OCI-M1 (cell line): ENCODE measurements at regions not wholly inside any gene's neighbourhood (a gene's known extent, or its start where the extent isn't known, plus 50 kb on each side); places are given as distances from the start of the nearest gene placed in this dataset.

Experiments used
- DNase-seq: peaks from one replicate; lab custom pipeline; 2025; lab: John Stamatoyannopoulos, UW

DNA sequence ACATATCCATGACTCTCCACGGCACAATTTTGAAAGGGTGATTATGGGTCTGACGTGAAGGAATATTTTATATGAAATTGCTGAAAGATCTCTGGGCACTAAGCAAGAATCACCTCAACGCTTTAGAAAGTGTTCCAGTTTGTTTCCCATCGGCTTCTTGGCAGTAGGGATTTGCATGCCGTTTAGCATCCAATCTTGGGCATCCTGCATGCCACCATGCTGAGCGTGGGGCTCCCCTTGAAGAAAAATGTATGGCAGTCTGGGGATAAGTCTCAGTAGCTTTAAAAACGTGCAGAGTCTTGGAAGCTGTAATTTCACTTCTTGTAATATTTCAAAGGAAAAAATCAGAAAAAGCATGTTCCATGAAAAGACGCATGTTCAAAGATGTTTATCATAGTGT is 151.7 kb downstream of the DMRT2 start:
- DNase-seq, result no peak

DNA sequence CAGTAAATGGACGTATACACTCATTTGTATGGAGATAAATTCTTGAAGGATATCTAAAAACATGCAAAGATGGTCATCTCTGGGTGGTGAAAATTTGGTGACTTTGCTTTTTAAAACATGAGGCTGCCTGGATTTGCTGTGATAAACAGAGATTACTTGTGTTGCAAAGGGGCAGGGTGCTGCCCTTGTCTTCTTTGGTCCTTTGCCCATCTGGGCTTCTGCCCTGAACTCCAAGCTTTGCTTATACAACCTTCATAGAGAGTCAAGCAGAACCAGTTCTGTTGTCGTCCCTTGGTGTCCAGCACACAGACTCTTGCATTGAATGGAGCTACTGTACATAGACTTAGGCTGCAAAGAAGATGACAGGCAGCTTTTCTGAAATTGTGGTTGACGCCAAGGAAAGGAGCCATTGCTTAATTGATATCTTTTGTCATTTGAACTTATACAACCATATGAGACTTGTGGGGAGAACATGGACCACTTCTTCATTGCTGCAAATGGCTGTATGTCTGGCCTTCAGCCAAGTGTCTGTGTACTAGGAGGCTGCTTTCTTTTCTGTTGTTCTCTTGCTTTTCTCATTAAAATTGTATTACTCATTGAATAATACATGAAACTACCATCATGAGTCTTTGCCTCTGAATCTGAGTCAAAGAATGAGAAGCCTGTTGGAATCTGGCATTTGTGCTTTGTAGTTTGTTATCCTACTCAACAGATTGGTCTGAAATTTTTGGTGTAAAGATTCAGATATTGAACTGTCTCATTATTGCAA is 152.5 kb downstream of the DMRT2 start:
- no peak for DNase-seq

DNA sequence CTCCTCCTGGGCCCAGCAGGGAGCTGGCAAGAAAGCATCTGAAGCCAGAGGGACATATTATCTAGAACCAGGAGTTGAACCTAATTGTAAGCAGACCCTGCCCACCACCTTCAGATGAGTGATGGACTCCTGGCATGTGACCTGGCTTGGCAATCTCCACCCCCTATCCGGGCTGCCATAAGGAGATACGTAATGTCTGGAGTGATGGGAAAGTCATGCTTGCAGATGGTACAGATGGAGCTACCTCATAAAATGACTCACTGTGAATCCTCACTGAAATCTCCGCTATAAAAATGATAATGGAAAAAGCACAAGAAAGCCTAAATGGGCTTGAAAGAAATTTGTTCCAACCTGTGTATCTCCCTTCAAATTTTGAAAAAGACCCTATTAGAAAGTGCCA is 157.5 kb downstream of the DMRT2 start:
- no peak for DNase-seq

DNA sequence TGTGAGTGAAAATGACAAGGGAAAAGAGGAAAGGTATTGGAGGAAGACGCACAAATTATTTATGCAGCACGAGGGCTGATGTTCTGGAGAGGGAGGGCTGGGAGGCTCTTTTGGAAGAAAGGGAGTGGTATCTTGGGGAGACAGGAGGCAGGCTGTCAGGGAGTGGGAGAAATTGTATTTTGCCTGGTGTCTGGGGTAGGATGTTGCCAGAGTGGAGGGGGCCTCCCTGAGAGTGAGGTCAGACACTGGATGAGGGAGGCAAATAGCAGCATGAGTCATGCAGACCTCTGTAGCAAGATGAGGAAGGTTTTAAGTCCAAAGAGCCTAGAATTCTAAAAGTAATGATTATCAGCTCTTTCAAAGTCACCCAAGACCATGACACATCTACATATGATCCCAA is 158.0 kb downstream of the DMRT2 start:
- DNase-seq, result no peak

DNA sequence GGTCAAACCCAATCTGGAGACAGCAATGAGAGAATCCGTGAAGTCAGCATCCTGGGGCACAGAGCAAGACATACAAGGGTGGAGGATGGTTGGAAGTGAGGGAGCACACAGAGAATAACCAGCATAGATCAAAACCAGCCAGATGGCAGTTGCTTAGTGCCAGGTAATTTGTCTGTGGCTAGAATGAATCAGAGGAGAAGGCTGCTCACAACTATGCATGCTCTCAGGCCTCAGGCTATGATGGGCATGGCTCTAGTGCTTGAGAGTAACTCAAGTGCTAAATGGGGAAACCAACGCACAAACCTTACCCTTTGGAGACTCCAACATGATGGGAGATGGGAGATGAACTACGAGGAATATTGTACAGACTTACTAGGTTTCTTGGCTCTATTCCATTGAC is 160.8 kb downstream of the DMRT2 start:
- DNase-seq, result no peak

DNA sequence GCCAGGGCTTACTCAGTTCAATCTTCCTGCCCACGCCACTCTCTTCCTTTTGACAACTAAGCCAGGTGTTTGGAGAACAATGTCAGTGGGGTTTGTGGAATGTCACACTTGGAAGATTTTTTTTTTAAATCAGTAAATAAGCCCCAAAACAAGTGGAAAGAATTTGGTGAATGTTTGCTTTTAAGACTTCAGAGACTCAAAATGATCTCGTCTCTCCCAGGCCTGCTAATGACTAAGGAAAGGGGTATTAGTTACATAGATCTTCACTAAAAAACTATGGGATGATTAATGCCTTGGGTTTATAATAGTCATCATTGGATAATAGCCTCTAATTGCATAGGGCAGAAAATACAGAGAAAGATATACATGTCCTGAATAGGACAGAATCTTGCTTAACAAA is 166.4 kb downstream of the DMRT2 start:
- DNase-seq, result no peak

DNA sequence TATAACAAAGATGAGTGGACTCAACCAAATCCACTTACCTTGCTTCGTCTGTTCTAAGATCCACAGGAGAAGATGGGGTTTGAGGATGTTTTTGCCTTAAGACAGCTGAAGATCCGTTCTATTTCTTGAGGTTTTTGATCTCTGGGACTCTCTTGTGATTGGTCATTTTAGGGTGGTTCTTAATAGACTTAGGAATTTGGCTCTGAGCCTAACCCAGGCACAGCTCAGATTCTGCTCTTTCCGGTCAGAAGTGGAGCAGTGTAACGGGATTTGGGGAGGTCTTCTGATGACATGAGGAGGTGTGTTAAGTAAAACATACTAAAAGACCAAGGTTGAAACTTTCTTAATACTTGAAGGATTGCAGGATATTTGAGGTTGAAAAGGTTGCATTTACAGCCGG is 166.9 kb downstream of the DMRT2 start:
- no peak for DNase-seq

DNA sequence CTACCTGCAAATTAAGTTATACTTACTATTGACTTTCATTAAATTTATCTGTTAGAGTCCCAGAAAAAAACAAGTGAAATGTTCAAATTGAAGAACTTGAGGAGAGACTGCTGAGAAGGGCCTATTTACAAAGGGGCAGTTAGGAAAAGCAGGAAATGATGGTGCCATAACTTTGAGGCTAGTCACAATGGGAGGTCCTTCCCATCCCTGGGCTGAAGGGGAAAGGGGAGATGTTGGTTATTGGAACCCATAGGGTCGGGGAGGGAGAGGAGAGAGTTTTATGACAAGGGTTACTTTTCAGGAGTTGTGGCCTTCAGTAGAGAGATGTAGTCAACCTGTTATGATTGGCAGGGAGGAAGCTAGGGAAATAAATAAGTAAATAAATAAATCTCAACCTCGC is 169.1 kb downstream of the DMRT2 start:
- DNase-seq, result no peak

DNA sequence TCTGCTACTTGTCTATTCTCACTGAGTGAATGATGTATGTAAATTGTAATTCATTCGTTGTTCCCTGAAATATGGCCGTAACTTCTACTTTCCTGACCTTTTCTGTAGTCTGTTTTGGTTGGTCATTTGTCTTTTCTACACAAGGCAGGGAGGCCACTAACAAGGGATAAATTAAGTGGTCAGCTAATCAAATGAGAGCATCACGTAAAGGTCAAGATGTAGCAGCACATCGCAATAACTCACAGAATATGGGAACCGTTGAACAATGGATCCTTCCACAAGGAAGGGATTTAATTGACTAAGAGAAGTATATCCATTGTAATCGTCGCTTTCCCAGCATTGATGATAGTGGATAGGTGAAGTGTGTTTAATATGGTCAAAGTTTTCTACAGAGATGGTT is 171.1 kb downstream of the DMRT2 start:
- DNase-seq, result no peak

DNA sequence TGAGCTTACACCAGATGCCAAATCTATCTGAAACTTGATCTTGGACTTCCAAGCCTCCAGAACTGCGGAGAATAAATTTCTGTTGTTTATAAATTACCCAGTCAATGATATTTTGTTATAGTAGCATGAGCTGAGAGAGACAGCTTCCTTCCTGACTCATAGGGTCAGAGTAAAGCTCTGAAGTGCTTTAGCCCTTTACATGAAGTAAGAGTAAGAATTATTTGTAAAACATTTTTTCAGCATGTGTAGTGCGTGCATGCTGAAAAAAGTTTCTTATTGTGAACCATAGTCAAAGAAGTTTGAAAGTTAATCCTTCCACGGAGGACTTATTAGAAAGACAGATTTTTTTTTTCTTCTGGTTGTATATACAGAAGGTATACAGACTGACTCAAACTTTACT is 172.4 kb downstream of the DMRT2 start:
- no peak for DNase-seq

DNA sequence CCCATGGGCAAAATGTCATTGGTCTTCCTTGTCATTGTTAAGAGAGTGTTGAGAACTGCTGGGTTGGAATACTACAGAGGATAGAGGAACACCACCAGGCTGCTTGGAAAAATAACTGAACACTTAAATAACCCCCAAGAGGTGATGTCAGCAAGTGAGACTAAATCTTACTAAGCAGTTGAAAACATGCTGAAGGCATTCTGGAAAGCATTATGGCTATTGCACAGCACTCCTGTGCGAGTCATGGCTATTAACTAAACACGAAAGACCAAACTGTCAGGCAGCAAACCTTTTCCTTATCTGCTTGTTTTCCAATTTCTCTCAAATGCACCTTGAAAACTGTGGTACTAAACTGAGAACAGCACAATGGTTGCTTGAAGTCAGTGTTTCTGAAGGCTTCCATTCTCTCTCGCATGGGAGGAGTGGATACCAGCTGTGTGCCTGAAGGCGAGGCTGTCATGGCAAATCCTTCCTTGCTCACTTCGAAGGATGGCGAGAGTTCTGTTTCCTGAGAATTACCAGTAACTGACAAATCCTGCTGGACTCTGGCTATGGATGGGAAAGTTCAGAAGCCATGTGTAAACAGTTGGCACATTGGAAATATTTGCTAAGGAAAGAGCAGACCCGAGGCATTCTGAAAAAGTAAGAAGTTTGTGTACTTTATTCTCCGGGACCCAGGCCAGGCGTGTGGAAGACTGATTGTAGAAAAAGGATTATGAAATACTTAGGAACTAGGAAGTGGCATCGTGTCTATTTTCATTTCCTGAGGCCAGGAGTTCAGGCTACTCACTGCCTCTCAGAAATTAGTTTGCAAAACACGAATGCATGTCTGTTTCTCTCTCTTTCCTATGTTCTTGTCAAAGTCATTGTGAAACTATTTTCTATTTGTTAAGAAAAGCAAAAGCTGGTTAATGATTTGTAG is 182.1 kb downstream of the DMRT2 start:
- no peak for DNase-seq

DNA sequence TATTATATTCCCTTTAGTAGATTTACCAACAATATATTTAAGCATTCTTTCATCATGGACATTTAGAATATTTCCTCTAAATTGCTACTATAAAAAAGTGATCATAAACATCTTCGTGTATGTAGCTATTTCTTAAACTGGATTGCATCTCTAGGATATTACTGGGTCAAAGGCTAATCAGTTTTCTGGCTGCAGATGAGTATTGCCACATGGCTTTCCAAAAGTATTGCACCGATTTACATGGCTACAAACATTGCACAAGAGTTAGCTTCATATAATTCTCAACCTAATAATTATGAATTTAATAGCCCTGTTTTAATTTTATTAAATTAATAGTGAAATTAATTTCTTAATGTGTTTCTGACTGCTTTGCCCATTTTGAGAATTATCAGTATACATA is 183.4 kb downstream of the DMRT2 start:
- no peak for DNase-seq

DNA sequence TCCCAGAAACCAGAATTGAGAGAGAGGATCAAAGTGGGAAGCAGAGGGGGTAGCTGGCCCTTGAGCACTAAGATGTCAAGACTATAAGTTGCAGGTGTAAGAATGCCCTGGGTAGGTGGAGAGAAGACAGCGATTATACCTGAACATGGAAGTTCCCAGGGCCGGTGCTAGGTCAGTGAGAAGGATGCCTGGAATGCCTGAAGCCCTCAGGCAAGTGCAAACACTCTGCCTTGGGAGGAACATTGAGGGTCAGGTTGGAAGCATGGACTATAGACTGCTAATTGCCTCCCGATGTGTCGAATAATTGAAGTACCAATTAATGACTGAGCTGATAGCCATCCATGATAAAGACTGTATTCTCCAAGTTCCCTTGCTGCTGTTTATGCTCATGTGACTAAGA is 185.5 kb downstream of the DMRT2 start:
- no peak for DNase-seq

DNA sequence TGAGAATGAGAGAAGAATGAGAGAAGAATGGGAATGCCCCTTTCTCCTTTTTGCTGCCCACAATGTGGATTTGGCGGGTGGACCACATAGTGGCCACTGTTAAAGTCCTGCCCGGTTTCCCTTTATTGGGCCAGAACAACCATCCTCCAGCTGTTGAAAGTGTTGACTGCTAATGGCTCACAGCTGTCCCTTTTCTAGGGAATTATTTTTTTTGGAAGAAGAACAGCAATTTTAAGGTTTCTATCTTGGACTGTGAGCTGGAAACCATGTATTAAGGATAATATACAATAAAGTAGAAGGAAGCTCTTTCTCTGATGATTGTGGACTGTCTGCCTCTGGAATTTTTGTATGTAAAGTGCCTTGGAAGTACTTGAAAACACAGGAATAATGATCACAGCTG is 185.9 kb downstream of the DMRT2 start:
- no peak for DNase-seq

DNA sequence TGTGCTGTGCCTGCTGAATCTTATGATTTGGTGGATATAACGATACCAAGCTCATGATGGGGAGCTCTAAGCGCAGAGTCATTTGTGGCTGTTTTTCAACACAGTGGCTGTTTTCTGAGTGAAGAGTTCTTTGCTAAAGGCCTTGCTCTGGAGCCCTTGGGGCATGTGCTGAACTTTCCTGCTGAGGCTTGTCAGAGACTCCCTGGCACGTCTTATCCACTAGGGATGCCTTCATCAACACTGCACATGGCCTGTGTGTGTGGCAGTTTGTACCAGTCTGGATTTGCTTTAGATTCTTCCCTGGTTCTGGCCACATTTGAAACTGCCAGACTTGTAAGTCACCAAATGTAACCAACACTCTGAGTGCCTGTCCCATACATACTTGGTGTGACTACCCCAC is 188.2 kb downstream of the DMRT2 start:
- no peak for DNase-seq

DNA sequence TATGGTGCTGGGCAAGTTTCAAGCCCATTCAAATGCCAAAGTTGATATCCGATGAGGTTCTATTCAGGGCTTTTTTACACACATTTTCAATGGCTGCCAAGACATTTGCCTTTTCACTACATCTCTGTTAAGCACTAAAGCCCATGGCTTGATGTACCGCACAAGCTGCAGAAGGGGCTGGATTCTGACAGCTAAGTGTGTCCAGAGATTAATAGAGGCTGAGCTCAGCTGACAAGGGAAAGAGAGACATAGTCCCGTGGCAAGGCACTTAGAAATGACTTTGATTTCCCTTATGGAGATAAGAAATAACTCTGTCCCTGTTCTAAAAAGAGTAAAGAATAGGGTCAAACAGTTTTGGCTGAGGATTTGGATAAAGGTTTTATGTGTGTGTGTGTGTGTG is 198.6 kb downstream of the DMRT2 start:
- no peak for DNase-seq

DNA sequence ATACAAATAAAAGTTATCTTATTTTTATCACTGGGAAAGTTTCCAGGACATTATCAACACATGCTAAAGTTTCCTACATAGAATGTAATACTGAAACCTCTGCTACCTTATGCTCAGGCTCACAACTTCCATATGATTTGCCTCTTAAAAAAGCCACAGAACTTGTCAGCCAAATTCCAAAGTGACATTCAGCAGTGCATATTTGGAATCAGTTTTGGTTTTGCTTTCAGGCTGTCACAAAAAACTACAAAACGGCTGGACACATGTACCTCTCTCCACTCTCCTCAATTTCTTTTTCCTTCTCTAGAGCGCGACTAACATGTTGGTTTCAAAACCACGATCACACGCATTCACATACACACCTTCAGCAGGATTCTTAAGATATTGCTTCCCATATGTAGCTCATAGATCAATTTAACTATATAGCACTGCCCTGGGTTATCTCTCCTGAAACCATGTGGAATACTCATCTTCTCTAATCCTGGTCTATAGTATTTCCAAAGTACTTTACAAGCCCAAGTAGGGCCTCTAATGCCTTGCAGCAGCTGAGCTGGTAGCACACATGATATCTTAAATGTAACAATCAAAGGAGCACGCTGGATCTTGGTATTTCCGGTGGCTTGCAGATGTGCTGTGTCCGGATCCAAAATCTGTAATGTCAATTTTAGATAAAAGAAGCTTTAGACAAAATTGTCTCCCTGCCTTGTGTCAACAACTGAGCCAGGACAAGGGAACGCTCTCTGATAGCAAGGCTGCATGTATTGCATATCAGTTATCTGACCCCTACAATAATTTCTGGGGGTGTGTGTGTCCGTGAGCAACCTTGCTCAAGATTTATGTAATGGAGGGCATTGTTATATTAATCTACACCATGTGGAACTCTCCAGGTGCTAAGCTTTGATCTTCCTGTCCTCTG is 203.2 kb downstream of the DMRT2 start:
- DNase-seq, result no peak

DNA sequence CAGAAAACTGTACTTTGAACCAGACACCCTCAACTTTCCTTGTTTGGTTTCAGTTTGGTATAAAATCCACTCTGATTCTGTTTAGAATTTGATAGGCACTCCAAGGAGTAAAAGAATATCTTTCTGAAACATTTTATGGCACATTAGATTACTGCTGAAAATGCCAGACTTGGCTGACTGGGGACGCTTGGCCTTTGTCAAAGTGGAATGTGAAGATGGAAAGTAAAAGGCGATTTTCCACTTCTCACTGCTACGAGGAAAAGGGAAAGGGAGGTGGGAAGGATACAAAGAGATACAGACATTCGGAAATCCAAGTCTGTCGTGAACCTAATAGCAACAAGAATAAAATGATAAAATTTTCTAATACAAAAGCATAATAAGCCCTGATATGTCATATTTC is 203.9 kb downstream of the DMRT2 start:
- DNase-seq, result no peak

DNA sequence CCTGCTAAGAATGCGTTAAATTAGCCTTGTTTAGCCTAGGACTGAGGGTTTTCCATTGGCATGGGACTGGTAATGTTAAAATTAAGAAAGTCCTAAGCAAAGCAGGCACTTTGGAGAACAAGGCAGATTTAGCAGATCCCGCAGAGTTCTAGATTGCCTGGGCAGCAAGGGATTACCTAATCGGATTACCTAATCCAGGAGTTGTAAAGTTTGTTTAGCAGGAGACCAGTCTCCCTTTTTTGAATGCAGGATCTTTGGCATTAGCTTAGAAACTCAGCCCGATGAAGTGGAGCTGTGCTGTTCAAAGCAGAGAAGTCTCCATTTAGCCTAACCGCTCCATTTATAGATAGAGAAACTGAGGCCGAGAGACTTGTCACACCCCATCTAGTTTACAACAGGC is 206.0 kb downstream of the DMRT2 start:
- no peak for DNase-seq

DNA sequence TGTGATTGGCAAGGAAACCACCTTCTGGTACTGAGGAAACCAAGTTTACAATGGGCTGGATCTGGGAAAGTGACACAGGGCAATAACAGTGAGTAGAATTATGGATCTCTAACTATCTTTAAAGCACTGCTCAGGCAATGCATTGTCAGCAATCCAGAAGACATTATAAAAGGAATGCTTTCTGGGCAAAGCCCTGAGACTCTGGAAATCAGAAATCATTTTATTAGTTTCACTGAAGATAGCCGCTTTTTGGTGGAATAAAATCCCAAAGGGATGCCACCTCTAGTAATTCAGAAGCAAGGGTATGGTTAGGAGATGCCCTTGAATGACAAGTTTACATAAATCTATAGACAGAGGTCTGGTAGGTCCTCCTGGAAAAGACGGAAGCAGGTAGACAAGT is 211.1 kb downstream of the DMRT2 start:
- DNase-seq, result no peak

DNA sequence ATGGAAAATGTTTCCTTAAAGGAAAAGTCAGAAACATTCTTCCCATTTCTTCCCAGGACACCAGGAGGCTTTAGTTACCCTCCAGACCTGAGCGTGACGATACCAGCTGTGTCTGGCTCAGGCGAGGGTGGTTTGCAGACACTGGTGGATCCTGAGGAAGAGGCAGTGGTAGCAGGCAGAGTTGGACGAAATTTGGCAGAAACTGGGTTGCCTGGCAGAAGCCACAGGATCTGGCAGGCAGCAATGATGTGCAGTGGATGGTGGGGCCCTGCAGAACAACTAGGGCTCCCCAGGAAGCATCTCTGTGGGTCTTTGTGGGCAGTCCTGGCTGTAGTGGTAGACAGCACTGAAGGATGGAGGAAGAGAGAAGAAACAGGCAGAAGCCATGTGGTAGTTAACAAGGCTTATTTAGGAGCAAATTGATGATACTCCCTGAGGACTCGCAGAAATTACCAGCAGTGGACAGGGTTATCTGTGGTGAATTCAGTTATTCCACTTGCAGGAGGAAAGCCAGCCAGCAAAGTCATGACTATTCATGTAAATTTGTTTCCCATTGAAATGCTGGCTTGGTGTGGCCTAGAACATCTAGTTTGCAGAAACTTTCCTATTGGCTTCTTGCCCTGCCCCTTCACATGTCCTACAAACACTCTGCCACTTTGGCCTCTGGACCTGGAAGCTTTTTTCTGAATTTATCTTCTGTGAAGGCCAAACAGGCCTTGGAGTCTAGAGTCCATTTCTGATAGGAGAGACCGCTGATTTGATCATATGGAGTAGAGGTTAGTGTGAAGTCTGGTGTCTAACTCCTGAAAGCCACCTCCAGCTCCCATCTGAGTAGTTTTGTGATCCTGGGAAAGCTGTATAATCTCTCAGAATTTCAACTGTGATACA is 212.0 kb downstream of the DMRT2 start:
- DNase-seq, result no peak
